ENCODE measurements at regions not wholly inside any gene's neighbourhood (a gene's known extent, or its start where the extent isn't known, plus 50 kb on each side); places are given as distances from the start of the nearest gene placed in this dataset.
"Not testable (repeated sequence)": the region's sequence is repeated elsewhere in the genome, so short reads cannot be mapped to it uniquely, and the experiment has no call there.

- DNase-seq: no peak
These were observed 76.8 kb upstream of the RTL6 start for GRCh38 chr22:44574640-44575380.

- DNase-seq: peak; percentile 37 to 53 (median 39)
These were observed 76.1 kb upstream of the RTL6 start for GRCh38 chr22:44574057-44574639.

DNA sequence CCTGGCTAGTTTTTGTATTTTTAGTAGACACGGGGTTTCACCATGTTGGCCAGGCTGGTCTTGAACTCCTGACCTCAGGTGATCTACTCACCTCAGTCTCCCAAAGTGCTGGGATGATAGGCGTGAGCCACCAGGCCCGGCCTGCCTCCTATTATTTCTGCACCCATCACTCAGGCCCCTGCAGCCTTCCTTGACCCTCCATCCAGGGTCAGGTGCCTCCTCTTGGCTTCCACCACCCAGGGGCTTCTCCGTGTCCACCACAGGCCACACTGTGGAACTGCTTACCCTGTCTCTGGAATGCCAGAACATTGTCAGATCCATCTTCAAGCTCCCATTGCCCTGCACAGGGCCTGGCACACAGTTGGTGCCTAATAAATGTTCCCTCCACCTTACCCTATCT, 75.4 kb upstream of the RTL6 start:
- DNase-seq: no peak

- no peak for DNase-seq
These were observed 74.6 kb upstream of the RTL6 start for GRCh38 chr22:44572414-44573207.

DNA sequence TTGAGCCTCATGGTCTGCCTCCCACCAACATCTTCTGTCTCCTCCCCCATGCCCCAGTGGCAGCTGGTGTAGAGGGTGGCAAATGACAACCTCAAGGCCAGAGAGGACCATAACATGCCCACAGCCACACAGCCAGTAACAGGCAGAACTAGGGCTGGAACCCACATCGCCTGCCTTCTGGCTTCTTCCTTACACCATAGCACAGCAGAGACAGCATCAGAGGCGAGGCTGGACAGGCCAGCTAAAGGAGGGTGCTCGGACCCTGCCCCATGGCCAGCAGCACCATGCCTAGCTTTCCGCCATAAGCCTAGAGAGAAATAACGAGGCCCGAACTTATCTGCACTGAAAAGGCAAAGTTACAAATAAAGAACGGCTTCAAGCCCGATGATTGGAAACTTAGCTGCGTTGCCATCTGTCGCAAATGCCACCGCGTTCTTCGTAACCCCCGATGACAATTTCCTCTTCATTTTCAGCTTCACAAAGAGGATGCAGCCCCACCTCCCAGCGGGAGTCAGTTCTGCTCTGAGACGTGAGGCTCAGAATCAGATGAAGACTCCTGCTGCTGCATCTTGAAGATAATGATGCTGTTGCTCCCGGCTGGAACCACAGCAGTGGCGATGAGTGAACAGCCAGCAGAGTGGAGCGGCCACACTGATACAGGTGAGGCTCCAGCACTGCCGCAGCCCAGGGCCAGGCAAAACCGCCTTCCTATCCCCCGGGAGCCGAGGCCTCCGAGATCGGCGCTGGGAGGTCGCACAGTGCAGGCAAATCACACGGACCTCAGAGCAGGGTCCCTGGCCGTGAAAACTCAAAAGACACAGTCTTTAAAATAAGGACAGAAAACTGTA, 73.8 kb upstream of the RTL6 start:
- DNase-seq: no peak

GRCh38 chr22:44570476-44571445, 72.7 kb upstream of the RTL6 start:
- DNase-seq: no peak

- no peak for DNase-seq
These were observed 71.5 kb upstream of the RTL6 start for GRCh38 chr22:44569561-44569991.

GRCh38 chr22:44567846-44568493, 69.9 kb upstream of the RTL6 start:
- peak; percentile 64 to 73 (median 69) for DNase-seq

- not testable (repeated sequence) for DNase-seq
These were observed 69.4 kb upstream of the RTL6 start for GRCh38 chr22:44567378-44567841.

DNA sequence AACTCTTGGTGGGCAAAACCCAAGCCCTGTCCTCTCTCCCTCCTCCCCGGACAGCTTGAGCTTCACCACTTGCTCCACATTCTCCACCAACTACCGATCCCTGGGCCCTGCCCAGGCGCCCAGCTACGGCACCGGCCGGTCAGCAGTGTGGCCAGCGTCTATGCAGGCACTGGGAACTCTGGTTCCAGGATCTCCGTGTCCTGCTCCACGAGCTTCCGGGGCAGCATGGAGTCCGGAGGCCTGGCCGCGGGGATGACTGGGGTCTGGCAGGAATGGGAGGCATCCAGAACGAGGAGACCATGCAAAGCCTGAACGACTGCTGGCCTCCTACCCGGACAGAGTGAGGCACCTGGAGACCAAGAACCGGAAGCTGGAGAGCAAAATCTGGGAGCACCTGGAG, 68.9 kb upstream of the RTL6 start:
- DNase-seq: no peak

- not testable (repeated sequence) for DNase-seq
These were observed 64.6 kb upstream of the RTL6 start for GRCh38 chr22:44562651-44563050.

DNA sequence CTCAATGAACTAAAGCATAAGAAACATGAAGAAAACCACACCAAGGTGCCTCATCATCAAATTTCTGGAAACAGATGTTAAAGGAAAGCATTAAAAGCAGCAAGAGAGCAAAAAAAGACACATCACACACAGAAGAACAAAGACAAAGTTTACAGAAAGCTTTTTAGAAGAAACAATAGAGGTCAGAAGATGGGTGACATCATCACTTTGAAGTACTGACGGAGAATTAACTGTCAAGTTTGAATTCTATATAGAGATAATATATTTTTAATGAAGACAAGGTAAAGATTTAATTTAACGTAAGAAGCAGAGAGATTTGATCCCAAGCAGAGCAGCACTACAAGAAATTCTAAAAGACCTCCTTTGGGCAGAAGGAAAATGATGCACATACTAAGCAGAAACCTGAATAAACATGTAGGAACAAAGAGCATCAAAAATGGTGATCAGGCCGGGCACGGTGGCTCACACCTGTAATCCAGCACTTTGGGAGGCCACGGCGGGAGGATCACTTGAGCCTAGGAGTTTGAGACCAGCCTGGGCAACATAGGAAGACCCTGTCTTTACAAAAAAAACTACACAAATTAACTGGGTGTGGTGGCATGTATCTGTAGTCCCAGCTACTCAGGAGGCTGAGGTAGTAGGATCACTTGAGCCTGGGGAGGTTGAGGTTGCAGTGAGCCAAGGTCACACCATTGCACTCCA, 63.3 kb upstream of the RTL6 start:
- no peak for DNase-seq

DNA sequence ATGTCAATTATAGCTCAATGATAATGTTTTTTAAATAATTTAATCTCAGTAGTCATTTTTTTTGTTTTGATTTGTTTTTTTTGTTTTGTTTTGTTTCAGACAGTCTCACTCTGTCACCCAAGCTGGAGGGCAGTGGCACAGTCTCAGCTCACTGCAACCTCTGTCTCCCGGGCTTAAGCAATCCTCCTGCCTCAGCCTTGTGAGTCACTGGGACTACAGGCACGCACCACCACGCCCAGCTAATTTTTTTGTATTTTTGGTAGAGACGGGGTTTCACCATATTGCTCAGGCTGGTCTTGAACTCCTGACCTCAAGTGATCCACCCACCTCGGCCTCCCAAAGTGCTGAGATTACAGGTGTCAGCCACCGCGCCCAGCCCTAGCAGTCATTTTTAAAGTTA, 60.6 kb upstream of the RTL6 start:
- peak; percentile 67 to 76 (median 72) for DNase-seq

GRCh38 chr22:44557872-44558271, 59.8 kb upstream of the RTL6 start:
- DNase-seq: not testable (repeated sequence)

DNA sequence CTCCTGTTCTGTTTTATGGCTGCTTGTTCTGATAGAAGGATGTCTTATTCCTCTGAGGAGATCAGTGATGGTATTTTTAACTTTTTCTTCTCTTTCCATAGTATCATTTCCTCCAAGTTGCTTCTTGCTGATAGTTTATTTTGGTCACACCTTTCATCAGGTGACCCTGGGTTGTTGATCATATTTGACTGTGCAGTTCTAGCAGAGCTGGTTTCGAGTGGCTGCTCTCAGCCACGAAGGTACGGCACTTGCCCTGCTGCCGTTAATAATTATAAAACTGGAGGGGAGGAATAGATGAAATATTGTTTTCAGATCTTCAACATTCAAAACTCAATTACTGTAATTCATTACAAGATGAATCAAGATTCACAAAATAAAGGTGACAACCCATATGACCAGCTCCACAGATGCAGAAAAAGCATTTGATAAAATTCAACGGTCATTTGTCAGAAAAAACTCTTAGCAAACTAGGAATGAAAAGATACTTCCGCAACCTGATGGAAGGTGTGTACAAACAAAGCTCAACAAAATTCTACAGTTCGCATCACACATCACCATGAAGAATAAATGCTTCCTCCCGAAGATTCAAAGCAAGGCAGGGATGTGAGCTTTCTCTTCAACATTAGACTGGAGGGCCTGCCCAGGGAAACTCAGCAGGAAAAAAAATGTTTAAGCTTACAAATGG, 59.2 kb upstream of the RTL6 start:
- DNase-seq: no peak

- DNase-seq: no peak
These were observed 57.6 kb upstream of the RTL6 start for GRCh38 chr22:44555597-44555996.

DNA sequence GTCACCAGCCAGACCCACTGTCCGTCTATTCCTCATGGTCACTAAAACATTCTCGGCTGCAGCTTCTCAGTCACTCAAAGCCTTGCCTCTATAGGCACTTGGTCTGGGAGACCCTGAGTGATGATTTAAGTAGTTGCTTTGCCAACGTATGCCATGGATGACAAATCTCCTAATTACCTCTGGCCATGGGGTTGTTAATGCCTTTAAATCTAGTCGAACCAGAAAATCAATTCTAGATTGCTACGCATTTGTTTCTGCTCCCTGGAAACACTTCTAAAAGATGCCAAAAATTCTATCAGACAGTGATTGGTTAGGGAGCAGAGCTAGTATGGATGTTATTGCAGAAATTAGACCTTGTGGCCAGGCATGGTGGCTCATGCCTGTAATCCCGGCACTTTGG, 57.0 kb upstream of the RTL6 start:
- no peak for DNase-seq

DNA sequence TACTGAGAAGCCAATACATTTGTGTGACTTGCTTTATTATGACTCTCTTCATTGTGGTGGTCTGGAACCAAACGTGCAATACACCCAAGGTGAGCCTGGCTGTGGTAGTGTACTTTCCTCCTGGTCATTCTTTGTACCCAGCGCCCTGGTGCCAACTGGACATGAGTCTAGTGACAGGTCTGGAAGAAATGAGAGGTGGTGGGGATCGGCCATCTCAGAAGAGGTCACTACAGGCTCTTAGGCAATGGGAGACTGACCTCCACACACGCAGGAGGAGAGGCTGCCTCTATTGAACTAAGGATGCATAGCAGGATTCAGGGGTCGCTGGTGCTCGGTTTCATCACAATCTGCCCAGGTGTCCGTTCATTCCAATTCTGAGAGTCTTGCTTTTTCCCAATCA, 56.4 kb upstream of the RTL6 start:
- DNase-seq: no peak

DNA sequence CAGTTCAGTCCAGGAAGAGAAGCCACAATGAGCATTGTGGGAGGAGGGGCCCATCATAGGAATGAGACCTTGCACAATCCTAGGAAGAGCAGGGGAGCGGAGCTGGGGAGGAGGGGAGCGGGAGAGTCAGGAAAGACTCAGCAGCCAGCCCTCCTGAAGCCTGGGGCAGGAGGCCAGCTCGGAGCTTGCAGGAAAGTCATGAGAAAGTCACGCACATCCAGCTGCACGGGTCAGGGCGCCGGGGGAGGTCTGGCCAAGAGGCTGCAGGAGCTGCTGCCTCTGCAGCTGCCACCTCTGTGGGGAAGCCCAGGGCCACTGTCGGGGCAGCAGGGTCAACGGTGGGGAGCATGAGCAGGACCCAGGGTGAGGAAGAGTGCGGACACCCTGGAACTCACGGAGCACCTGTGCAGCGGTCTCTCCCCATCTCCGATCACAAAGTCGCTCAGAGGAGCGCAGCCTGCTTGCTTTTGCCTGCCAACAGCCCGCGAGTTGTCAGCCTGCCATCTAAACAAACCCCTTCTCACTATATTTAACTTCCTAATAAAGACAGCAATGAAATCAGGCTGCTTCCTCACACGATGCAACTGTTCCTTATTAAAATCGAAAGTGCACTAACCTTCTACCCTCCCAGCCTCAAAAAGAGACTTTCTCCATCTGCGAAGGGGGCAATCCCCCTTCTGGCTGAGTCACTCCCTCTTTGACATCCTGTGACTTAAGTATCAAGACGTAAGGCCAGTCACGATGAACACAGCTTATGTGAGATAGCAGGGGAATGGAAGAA, 52.9 kb upstream of the RTL6 start:
- DNase-seq: peak; percentile 86 to 92 (median 89)

All from suppressor macrophage treated with lipopolysaccharide for 1 hour (primary cell).